ENCODE measurements at regions not wholly inside any gene's neighbourhood (a gene's known extent, or its start where the extent isn't known, plus 50 kb on each side); places are given as distances from the start of the nearest gene placed in this dataset.

DNA sequence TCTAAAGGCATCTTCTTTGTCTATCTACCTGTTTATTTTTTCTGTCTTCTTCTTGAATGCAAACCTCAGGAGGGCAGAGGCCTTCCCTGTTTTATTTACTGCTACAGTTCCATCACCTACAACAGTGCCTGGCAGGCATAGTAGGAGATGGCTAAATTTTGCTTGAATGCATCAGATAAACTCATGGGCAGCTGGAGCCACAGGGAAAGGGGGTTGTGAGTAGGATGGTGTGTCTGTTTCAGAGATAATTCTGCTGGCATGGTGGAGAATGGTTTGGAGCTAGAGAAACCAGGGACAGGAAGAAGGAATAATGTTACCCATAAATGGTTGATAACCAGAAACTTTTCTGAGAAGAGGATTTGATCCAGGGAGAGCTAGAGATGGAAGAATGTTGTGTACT is 189.8 kb upstream of the BRINP1 start:
- Histone ChIP-seq H3K4me3 (no peak overlapping the region), H3K9me3 (no peaks in the 10 kb centered on the region), H4K20me1 (no peaks in the 10 kb centered on the region), H3K4me2 (no peak overlapping the region), H3K9ac (no peak overlapping the region), H3K4me1 (no peaks in the 10 kb centered on the region), H3K36me3 (no peaks in the 10 kb centered on the region), H3K27ac (no peak overlapping the region), H3K27me3 (no peaks in the 10 kb centered on the region)
- no peak for TF ChIP-seq Cebpa-rat (IDR thresholded peaks at IDR 0.05)

DNA sequence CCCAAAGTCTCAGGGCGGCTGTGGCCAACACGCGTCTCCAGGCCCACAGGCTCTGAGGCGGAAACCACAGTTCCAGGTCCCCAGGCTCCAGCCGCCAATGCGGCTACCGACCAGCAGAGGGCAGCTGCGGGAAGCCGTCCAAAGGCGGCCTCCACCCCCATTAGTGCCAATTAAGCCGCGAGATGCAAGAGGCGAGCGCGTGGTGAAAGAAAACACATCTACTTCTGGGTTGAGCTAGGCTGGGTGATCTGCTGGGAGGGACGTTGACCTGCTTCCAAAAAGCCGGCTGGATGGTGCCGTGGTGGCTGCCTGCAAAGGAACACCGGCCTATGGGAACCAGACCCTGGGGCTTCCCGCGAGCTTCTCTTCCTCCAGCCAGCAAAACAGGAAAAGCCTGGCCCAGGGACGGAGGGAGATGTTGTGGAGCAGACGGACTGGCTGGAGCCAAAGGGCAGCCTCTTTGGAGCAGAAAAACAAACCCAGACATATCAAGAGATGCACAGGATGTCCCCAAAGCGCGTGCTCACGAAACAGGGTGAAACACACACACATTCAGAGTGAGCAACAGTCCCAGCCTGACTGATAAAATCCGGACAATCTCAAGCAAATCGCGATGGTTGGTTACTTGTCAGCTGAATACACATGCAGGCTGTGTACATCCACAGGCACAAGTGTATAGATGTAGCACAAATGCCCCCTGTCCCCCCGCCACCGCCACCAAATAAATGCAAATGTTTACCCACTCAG is 187.1 kb upstream of the BRINP1 start:
- TF ChIP-seq Cebpa-rat (IDR thresholded peaks at IDR 0.05) = no peak
- H3K27me3 ChIP-seq = no peaks in the 10 kb centered on the region
- no peak overlapping the region for H3K9ac ChIP-seq
- no peak overlapping the region for H3K4me3 ChIP-seq
- peak overlapping the region; percentile 5; the same call in 1 of the 2 replicates for H3K4me2 ChIP-seq
- no peaks in the 10 kb centered on the region for H3K36me3 ChIP-seq
- no peak overlapping the region for H3K27ac ChIP-seq
- H4K20me1 ChIP-seq = no peaks in the 10 kb centered on the region
- H3K9me3 ChIP-seq = no peaks in the 10 kb centered on the region
- no peaks in the 10 kb centered on the region for H3K4me1 ChIP-seq

DNA sequence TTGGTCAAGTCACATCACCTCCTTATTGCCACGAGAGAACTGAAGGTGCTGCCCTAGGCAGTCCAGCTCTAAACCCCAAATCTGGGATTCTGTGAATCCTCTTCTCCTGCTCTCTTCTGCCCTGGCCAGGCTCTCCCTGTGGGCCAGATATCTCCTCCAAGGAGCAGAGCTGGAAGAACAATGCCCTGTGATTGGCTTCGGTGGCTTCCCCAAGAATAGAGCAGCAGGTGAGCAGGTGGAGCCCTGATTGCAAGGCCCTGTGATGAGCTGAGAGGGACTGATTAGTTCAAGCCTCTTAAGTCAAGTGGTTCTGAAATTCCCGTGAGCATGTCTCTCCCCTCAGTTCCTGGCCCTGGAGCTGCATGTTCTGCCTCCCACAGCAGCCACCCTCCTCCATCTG is 175.3 kb upstream of the BRINP1 start:
- Histone ChIP-seq H3K4me1 (no peaks in the 10 kb centered on the region), H3K27me3 (no peaks in the 10 kb centered on the region), H3K4me2 (no peak overlapping the region), H3K9ac (no peak overlapping the region), H3K9me3 (no peaks in the 10 kb centered on the region), H3K36me3 (no peaks in the 10 kb centered on the region), H4K20me1 (no peaks in the 10 kb centered on the region), H3K4me3 (no peak overlapping the region), H3K27ac (no peak overlapping the region)
- TF ChIP-seq Cebpa-rat (IDR thresholded peaks at IDR 0.05) = no peak

DNA sequence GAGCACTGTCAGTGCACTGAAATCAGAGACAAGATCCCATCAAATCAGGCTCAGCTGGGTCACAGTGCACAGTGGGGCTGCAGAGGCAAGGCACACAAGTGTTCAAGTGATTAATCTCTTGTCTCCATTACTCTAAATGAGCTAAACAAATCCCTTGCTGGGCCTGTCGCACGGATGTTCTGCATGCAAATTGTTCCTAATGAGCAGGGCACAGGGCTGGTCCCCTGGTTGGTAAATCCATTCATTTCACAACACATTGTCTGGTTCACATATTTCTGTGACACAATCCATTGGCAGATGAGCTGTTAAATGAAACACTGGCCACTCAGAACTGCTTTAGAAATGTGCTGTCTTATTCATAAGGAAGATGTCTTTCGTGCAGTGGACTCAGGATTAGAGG is 167.9 kb upstream of the BRINP1 start:
- no peak for TF ChIP-seq Cebpa-rat (IDR thresholded peaks at IDR 0.05)
- no peak overlapping the region for H3K4me2 ChIP-seq
- H3K27me3 ChIP-seq = no peaks in the 10 kb centered on the region
- no peak overlapping the region for H3K4me3 ChIP-seq
- H3K27ac ChIP-seq = no peak overlapping the region
- no peaks in the 10 kb centered on the region for H3K36me3 ChIP-seq
- H3K9me3 ChIP-seq = no peaks in the 10 kb centered on the region
- no peak overlapping the region for H3K9ac ChIP-seq
- no peaks in the 10 kb centered on the region for H3K4me1 ChIP-seq
- H4K20me1 ChIP-seq = no peaks in the 10 kb centered on the region

DNA sequence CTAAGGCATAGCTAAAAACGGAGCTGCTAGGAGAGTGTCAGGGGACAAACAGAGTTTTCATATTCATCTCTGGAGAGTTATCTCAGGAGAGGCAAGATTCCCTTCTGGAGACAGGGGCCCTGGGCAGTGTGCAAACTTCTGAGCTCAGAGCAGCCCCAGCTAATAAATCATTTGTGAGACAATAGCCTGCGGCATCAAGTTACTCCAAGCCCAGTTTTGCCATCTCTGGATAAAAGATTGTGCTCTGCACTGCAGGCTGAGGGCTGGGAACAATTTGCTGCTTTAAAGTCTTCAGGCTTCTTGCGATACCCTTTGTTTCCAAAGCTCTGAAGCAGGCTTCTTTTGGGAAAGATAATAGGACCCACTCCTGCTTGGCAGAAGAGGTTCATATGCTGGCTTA is 164.3 kb upstream of the BRINP1 start:
- Histone ChIP-seq H3K36me3 (no peaks in the 10 kb centered on the region), H3K4me3 (no peak overlapping the region), H3K4me1 (no peaks in the 10 kb centered on the region), H3K9me3 (no peaks in the 10 kb centered on the region), H3K9ac (no peak overlapping the region), H3K27me3 (no peaks in the 10 kb centered on the region), H4K20me1 (no peaks in the 10 kb centered on the region), H3K27ac (no peak overlapping the region), H3K4me2 (no peak overlapping the region)
- TF ChIP-seq Cebpa-rat (IDR thresholded peaks at IDR 0.05) = no peak

DNA sequence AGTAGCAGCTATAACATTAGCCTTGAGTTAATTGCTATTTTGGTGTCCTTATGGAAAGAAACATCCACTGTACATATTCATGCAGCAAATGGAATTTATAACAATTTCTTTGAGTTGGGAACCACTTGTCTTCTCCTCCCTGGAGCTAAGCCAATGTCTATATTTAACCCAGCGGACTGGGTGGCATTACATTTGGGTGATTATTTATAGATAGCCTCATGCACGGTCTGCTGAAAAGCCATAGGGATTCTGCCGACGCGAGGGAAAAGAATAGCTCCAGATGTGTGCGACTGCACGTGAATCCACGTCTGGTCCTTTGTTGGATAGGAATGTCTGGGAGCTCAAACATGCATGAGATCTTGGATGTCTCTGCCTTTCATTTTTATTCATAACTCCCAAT is 157.5 kb upstream of the BRINP1 start:
- Histone ChIP-seq H3K27me3 (no peaks in the 10 kb centered on the region), H3K4me2 (no peak overlapping the region), H4K20me1 (no peaks in the 10 kb centered on the region), H3K4me1 (no peaks in the 10 kb centered on the region), H3K9ac (no peak overlapping the region), H3K36me3 (no peaks in the 10 kb centered on the region), H3K4me3 (no peak overlapping the region), H3K27ac (no peak overlapping the region), H3K9me3 (no peaks in the 10 kb centered on the region)
- no peak for TF ChIP-seq Cebpa-rat (IDR thresholded peaks at IDR 0.05)

DNA sequence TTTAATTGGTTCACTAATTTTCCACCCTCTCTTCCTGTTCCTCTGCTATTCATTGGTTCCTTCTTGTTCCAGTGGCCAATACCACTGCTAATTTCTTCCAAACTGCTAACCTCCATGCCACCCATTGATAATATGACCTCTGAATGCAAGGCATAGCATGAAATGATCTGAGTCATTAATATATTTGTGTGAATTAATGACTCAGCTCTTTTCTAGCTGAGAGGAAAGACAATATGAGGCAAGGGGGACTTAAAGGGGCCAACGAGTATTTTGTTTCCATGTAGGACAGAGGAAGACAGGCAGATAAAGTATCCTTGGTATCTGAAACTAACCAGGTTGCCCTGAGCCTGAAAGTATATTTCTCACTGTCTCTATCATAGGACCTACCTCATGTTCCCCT is 154.3 kb upstream of the BRINP1 start:
- Histone ChIP-seq H3K27ac (no peak overlapping the region), H3K9me3 (no peaks in the 10 kb centered on the region), H3K4me1 (no peaks in the 10 kb centered on the region), H3K4me2 (no peak overlapping the region), H3K36me3 (no peaks in the 10 kb centered on the region), H3K9ac (no peak overlapping the region), H3K27me3 (no peaks in the 10 kb centered on the region), H4K20me1 (no peaks in the 10 kb centered on the region), H3K4me3 (no peak overlapping the region)
- no peak for TF ChIP-seq Cebpa-rat (IDR thresholded peaks at IDR 0.05)

DNA sequence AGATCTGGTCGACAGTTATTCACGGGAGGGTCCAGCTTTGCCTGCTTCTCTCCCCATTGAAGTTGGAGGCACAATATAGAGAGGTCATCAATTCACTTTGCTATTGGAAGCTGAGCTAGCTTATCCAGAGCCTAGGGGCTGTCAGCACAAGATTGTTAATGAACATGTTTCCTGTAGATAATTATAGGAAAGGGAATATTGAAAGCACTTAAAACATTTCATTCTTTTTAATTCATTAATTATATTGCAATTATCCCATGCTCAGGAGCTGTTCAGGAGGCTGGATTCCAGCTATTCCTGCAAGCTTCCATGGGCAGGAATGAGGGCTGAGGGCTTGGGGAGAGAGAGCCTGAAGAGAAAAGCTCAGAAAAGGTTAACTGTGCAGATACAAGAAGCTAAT is 153.1 kb upstream of the BRINP1 start:
- Histone ChIP-seq H3K36me3 (no peaks in the 10 kb centered on the region), H3K4me3 (no peak overlapping the region), H3K9me3 (no peaks in the 10 kb centered on the region), H3K4me1 (no peaks in the 10 kb centered on the region), H3K9ac (no peak overlapping the region), H4K20me1 (no peaks in the 10 kb centered on the region), H3K27me3 (no peaks in the 10 kb centered on the region), H3K27ac (no peak overlapping the region), H3K4me2 (no peak overlapping the region)
- TF ChIP-seq Cebpa-rat (IDR thresholded peaks at IDR 0.05) = no peak

DNA sequence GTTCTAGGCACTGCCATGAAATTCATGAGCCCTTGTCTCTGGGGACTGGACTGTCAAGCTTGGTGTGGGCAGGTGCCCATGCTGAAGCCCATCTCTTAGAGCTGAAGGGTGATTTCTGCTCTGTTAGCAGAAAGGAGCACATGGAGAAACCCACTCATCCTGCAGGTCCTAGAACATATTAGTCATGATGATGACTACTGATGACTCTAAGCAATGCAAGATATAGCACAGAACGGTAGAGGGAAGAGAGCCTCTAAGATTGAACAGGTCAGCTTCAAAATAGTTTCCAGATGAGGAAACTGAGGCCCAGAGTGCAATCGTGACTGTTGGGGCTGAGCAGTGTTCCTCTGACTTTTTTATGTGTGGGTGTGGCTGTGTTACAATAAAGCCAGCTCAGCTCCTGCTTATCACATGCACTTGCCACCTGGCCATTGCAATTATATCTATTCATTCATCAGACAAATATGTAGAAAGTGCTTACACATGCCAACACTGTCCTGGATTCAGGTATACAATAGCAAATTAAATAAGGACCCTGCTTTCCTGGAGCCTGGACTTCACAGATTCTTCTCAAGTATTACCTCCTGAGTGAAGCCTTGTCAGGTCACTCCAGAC is 140.2 kb upstream of the BRINP1 start:
- H4K20me1 ChIP-seq = no peaks in the 10 kb centered on the region
- no peak for TF ChIP-seq Cebpa-rat (IDR thresholded peaks at IDR 0.05)
- no peak overlapping the region for H3K4me2 ChIP-seq
- no peaks in the 10 kb centered on the region for H3K36me3 ChIP-seq
- no peaks in the 10 kb centered on the region for H3K4me1 ChIP-seq
- H3K27me3 ChIP-seq = no peaks in the 10 kb centered on the region
- no peak overlapping the region for H3K4me3 ChIP-seq
- no peak overlapping the region for H3K27ac ChIP-seq
- H3K9me3 ChIP-seq = no peaks in the 10 kb centered on the region
- no peak overlapping the region for H3K9ac ChIP-seq

DNA sequence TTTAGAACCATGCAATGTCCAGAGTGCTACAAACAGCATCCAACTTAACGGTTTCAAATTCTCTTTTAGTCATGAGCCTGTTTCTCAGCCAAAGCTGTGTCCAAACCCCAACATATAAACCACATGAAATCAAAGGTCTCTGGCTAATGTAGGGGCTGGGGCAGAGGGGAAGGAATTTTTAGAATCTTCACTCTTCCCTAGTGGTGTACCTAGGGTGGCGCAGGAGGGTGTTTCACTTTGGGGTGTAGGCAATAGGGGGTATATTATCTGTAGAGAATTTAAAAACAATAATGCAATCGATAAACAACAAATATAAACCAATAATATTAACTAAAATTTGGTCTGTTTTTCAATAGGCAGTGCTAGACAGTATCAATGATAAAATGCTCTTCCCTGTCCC is 132.1 kb upstream of the BRINP1 start:
- no peaks in the 10 kb centered on the region for H4K20me1 ChIP-seq
- H3K9me3 ChIP-seq = no peaks in the 10 kb centered on the region
- H3K4me1 ChIP-seq = no peaks in the 10 kb centered on the region
- H3K4me2 ChIP-seq = no peak overlapping the region
- no peaks in the 10 kb centered on the region for H3K27me3 ChIP-seq
- TF ChIP-seq Cebpa-rat (IDR thresholded peaks at IDR 0.05) = no peak
- no peak overlapping the region for H3K9ac ChIP-seq
- H3K27ac ChIP-seq = no peak overlapping the region
- H3K4me3 ChIP-seq = no peak overlapping the region
- H3K36me3 ChIP-seq = no peaks in the 10 kb centered on the region
